ENCODE measurements at regions not wholly inside any gene's neighbourhood (a gene's known extent, or its start where the extent isn't known, plus 50 kb on each side); places are given as distances from the start of the nearest gene placed in this dataset.
"Not testable (repeated sequence)": the region's sequence is repeated elsewhere in the genome, so short reads cannot be mapped to it uniquely, and the experiment has no call there.

- H4K8ac ChIP-seq (ENCODE audit: extremely low read depth, insufficient read depth, low read length); H3K56ac ChIP-seq (replicated peaks; ENCODE audit: insufficient read length, low read depth, low read length); H2AK5ac ChIP-seq (ENCODE audit: low read depth, low read length); H2BK5ac ChIP-seq (ENCODE audit: low read depth, low read length); H4K5ac ChIP-seq (ENCODE audit: insufficient read length, low read depth, low read length); H3K79me1 ChIP-seq (ENCODE audit: low read depth, low read length); H3K18ac ChIP-seq (ENCODE audit: extremely low read depth, low read length); H2BK120ac ChIP-seq (replicated peaks; ENCODE audit: low read depth, low read length); CTCF ChIA-PET (ENCODE audit: partially characterized antibody); H3K4me2 ChIP-seq (ENCODE audit: insufficient read depth in 1 of 2, low read depth in 2 of 2, low read length in 2 of 2); H3K9ac ChIP-seq (replicated peaks in 1 of 4; ENCODE audit: extremely low read depth in 1 of 4, low read depth in 3 of 4, low read length in 3 of 4); H3K4me1 ChIP-seq (replicated peaks in 1 of 4; ENCODE audit: control insufficient read depth in 3 of 4, insufficient read depth in 4 of 4, low read length in 3 of 4); DNase-seq (ENCODE audit: low read depth in 1 of 2, low spot score in 2 of 2); FAIRE-seq; H2BK20ac ChIP-seq (ENCODE audit: low read length); H4K20me1 ChIP-seq (replicated peaks in 1 of 2; ENCODE audit: control insufficient read depth in 1 of 2, insufficient read depth in 2 of 2, low read length in 2 of 2); H3K4ac ChIP-seq (replicated peaks; ENCODE audit: insufficient read length, low read depth, low read length); POLR2A ChIA-PET (ENCODE audit: partially characterized antibody); H3K27ac ChIP-seq (ENCODE audit: low read depth, low read length); H2BK12ac ChIP-seq (ENCODE audit: low read depth, low read length); H3K27me3 ChIP-seq (replicated peaks in 1 of 4; ENCODE audit: control insufficient read depth in 3 of 4, extremely low read depth in 1 of 4, insufficient read depth in 3 of 4, low read length in 3 of 4); H3K14ac ChIP-seq (ENCODE audit: insufficient read length); H3K23ac ChIP-seq (ENCODE audit: insufficient read length); H3K9me3 ChIP-seq (ENCODE audit: insufficient read depth in 2 of 2, low read depth in 1 of 2, low read length in 1 of 2); H4K91ac ChIP-seq (replicated peaks; ENCODE audit: insufficient read length, low read length); H3K36me3 ChIP-seq (ENCODE audit: control insufficient read depth in 2 of 4, insufficient read depth in 4 of 4, low read length in 3 of 4); H2AFZ ChIP-seq (ENCODE audit: low read length); H3K79me2 ChIP-seq (ENCODE audit: control insufficient read depth in 1 of 2, insufficient read depth in 2 of 2, low read length in 2 of 2); H3K23me2 ChIP-seq (ENCODE audit: low read depth, low read length); H3K4me3 ChIP-seq (ENCODE audit: extremely low read depth in 1 of 4, insufficient read depth in 2 of 4, low read depth in 3 of 4, low read length in 4 of 4); H2BK15ac ChIP-seq (ENCODE audit: low read length): not testable (repeated sequence)
- 90% methylated on average over 5 of the region's 5 CpGs; no CpG with 5 or more reads in 1 of the 2 experiments for WGBS, 2 experiments (ENCODE audit: extremely low coverage in 1 of 2, insufficient coverage in 1 of 2, insufficient read length in 1 of 2, insufficient replicate concordance in 2 of 2, low coverage in 1 of 2, low lambda C conversion rate in 2 of 2, missing lambda C conversion rate in 1 of 2)
These were observed 2058.4 kb downstream of the MRPL39 start for GRCh38 chr21:23548924-23549323.
